ENCODE measurements at regions not wholly inside any gene's neighbourhood (a gene's known extent, or its start where the extent isn't known, plus 50 kb on each side); places are given as distances from the start of the nearest gene placed in this dataset.

- intact Hi-C loops (cut with micrococcal nuclease) = no loop called here
- no peak overlapping the region for H2AFZ ChIP-seq (ENCODE audit: low read length)
- ATAC-seq = no peak
- no TSS peak for BruUV-seq (replicated peaks)
- no peaks in the 10 kb centered on the region for H4K20me1 ChIP-seq (ENCODE audit: low read length)
- no peak overlapping the region for H3K9ac ChIP-seq (ENCODE audit: low read length)
- ChIA-PET CTCF (no interaction called here), POLR2A (ENCODE audit: unreplicated experiment) (no interaction called here)
- no peaks in the 10 kb centered on the region for H3K4me1 ChIP-seq (ENCODE audit: insufficient read depth, low read length)
- no peak overlapping the region for H3K4me3 ChIP-seq (ENCODE audit: low read length)
- no peaks in the 10 kb centered on the region for H3K9me2 ChIP-seq (replicated peaks; ENCODE audit: low read length)
- H3F3A ChIP-seq (ENCODE audit: low read length, unreplicated experiment) = no peaks in the 10 kb centered on the region
- H3K4me2 ChIP-seq (ENCODE audit: low read length) = no peak overlapping the region
- H3K9me3 ChIP-seq (ENCODE audit: low read length) = no peaks in the 10 kb centered on the region
- H3K79me2 ChIP-seq (ENCODE audit: low read length) = no peaks in the 10 kb centered on the region
- DNase-seq = no peak
- no peak for TF ChIP-seq EZH2 (IDR thresholded peaks at IDR 0.05; ENCODE audit: low read length, unreplicated experiment)
- no peak for TF ChIP-seq CTCF (conservative IDR thresholded peaks at IDR 0.05; ENCODE audit: low read depth, low read length)
- no peak for TF ChIP-seq EZH2phosphoT487 (IDR thresholded peaks at IDR 0.05; ENCODE audit: borderline replicate concordance, low read length)
- H3K27ac ChIP-seq (ENCODE audit: low read length) = no peak overlapping the region
- H3K36me3 ChIP-seq (ENCODE audit: low read depth, low read length) = no peaks in the 10 kb centered on the region
- no peaks in the 10 kb centered on the region for H3K27me3 ChIP-seq (ENCODE audit: low read length)
Measured at GRCh38 chr3:46146548-46146947, 61.6 kb downstream of the CCR1 start.

GRCh38 chr3:46146021-46146420, 62.1 kb downstream of the CCR1 start:
- Histone ChIP-seq H3K27ac (ENCODE audit: low read length) (no peak overlapping the region), H3K4me3 (ENCODE audit: low read length) (no peak overlapping the region), H3K4me1 (ENCODE audit: insufficient read depth, low read length) (no peaks in the 10 kb centered on the region), H3K9me3 (ENCODE audit: low read length) (no peaks in the 10 kb centered on the region), H3K4me2 (ENCODE audit: low read length) (no peak overlapping the region), H3K9me2 (replicated peaks; ENCODE audit: low read length) (no peaks in the 10 kb centered on the region), H3K36me3 (ENCODE audit: low read depth, low read length) (no peaks in the 10 kb centered on the region), H3K27me3 (ENCODE audit: low read length) (no peaks in the 10 kb centered on the region), H4K20me1 (ENCODE audit: low read length) (no peaks in the 10 kb centered on the region), H3F3A (ENCODE audit: low read length, unreplicated experiment) (no peaks in the 10 kb centered on the region), H3K9ac (ENCODE audit: low read length) (no peak overlapping the region), H2AFZ (ENCODE audit: low read length) (no peak overlapping the region), H3K79me2 (ENCODE audit: low read length) (no peaks in the 10 kb centered on the region)
- BruUV-seq (replicated peaks) = no TSS peak
- intact Hi-C loops (cut with micrococcal nuclease) = no loop called here
- TF ChIP-seq EZH2 (IDR thresholded peaks at IDR 0.05; ENCODE audit: low read length, unreplicated experiment) (no peak), CTCF (conservative IDR thresholded peaks at IDR 0.05; ENCODE audit: low read depth, low read length) (no peak), EZH2phosphoT487 (IDR thresholded peaks at IDR 0.05; ENCODE audit: borderline replicate concordance, low read length) (no peak)
- DNase-seq = no peak
- ChIA-PET POLR2A (ENCODE audit: unreplicated experiment) (no interaction called here), CTCF (no interaction called here)
- ATAC-seq = no peak

GRCh38 chr3:46145147-46145546, 63.0 kb downstream of the CCR1 start:
- H4K20me1 ChIP-seq (ENCODE audit: low read length) = no peaks in the 10 kb centered on the region
- no TSS peak for BruUV-seq (replicated peaks)
- CTCF ChIA-PET = no interaction called here

More at GRCh38 chr3:46145147-46145546, 63.0 kb downstream of the CCR1 start:
- Histone ChIP-seq H3K4me2 (ENCODE audit: low read length) (no peak overlapping the region), H3K9ac (ENCODE audit: low read length) (no peak overlapping the region), H3K4me1 (ENCODE audit: insufficient read depth, low read length) (no peaks in the 10 kb centered on the region), H3K27me3 (ENCODE audit: low read length) (no peaks in the 10 kb centered on the region), H3K4me3 (ENCODE audit: low read length) (no peak overlapping the region), H3K27ac (ENCODE audit: low read length) (no peak overlapping the region), H3K9me3 (ENCODE audit: low read length) (no peaks in the 10 kb centered on the region), H3F3A (ENCODE audit: low read length, unreplicated experiment) (no peaks in the 10 kb centered on the region), H3K79me2 (ENCODE audit: low read length) (no peaks in the 10 kb centered on the region), H2AFZ (ENCODE audit: low read length) (no peak overlapping the region), H3K9me2 (replicated peaks; ENCODE audit: low read length) (no peaks in the 10 kb centered on the region), H3K36me3 (ENCODE audit: low read depth, low read length) (no peaks in the 10 kb centered on the region)
- no peak for DNase-seq
- ATAC-seq = no peak
- intact Hi-C loops (cut with micrococcal nuclease) = no loop called here
- POLR2A ChIA-PET (ENCODE audit: unreplicated experiment) = no interaction called here
- TF ChIP-seq CTCF (conservative IDR thresholded peaks at IDR 0.05; ENCODE audit: low read depth, low read length) (no peak), EZH2phosphoT487 (IDR thresholded peaks at IDR 0.05; ENCODE audit: borderline replicate concordance, low read length) (no peak), EZH2 (IDR thresholded peaks at IDR 0.05; ENCODE audit: low read length, unreplicated experiment) (no peak)
